Activated naive CD8-positive, alpha-beta T cell treated with anti-CD3 and anti-CD28 coated beads, Interleukin-2, amount 50 U/mL, for 24 hours (primary cell): ENCODE measurements at regions not wholly inside any gene's neighbourhood (a gene's known extent, or its start where the extent isn't known, plus 50 kb on each side); places are given as distances from the start of the nearest gene placed in this dataset.
A peak's percentile ranks its signal among the peaks of the same experiment; 100 is the strongest.

Experiments used
- ATAC-seq: fragments of 150-1000 bp; cut with Tn5 transposase; one replicate; pipeline ENCODE4 v1.10.0; 2021
- DNase-seq: peaks from one replicate; pipeline ENCODE4 v3.0.0; 2021
- H3K27ac Mint-ChIP-seq: one replicate; pipeline ENCODE4 v1.8.0; 2021; ENCODE audit warnings: mild to moderate bottlenecking, mixed read lengths
- H3K27me3 Mint-ChIP-seq: one replicate; pipeline ENCODE4 v1.8.0; 2021; ENCODE audit warnings: mixed read lengths
- H3K36me3 Mint-ChIP-seq: one replicate; pipeline ENCODE4 v1.8.0; 2021; ENCODE audit warnings: low read depth, mixed read lengths
- H3K4me1 Mint-ChIP-seq: one replicate; pipeline ENCODE4 v1.8.0; 2021; ENCODE audit warnings: mixed read lengths
- H3K4me3 Mint-ChIP-seq: one replicate; pipeline ENCODE4 v1.8.0; 2021; ENCODE audit warnings: mild to moderate bottlenecking, moderate library complexity, mixed read lengths
- H3K9me3 Mint-ChIP-seq: one replicate; pipeline ENCODE4 v1.8.0; 2021; ENCODE audit warnings: mixed read lengths

DNA sequence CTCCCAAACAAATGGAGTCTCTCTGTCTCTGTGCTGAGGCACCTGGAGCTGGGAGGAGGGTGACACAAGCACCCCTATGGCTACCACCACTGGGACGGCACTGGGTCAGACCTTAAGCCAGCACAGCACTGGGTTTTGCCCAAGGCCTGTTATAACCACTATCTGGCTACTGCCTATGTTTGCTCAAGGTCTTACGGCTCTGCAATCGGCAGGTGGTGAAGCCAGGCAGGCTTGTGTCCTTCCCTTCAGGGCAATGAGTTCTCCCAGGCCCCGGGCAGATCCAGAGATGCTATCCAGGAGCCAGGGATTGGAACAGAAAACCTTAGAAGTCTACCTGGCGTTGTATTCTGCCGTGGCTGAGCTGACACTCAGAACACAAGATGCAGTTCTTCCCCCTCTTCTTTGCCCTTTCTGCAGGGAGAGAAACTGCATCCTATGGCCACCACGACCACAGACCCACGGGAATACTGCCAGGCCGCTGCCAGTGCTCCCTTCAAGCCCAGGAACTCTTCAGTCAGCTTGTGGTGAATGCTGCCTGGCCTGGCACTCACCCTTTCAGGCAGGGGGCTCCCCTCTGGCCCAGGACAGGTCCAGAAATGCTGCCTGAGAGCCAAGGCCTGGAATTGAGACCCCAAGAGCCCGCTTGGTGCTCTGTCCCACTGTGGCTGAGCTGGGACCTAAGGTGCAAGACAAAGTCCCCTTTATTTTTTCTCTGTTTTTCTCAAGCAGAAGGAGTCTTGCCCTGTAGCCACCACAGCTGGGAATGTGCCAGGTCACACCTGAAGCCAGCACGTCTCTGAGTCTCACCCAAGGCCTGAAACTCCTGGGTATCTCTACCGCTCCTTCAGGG lies 67.0 kb upstream of the FRMD1 start:
- Mint-ChIP-seq H3K27me3 (peaks cover 24% of the 10 kb centered on the region), H3K36me3 (no peaks in the 10 kb centered on the region), H3K4me3 (no peak overlapping the region), H3K4me1 (no peaks in the 10 kb centered on the region), H3K9me3 (no peaks in the 10 kb centered on the region), H3K27ac (no peak overlapping the region)
- ATAC-seq (no peak), DNase-seq (no peak)

DNA sequence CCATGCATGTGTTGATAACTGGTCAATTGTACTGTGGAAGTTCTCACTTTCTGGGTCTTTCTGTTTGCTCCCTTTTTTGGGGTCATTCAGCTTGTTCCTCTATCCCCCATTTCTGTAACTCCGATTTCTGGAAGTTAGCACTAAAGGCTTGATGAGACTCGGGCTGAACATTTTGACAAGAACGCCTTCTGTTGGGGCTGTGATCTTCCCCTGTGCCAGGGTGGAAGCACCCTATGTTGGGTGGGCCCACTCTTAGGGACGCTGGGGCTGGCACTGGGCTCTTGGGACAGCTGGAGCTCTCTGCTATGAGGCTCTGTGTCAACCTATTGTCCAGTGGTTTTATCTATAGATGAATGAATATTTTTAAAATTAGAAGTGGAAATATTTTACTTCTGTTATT lies 60.1 kb upstream of the FRMD1 start:
- DNase-seq (no peak), ATAC-seq (no peak)
- Mint-ChIP-seq H3K4me1 (no peaks in the 10 kb centered on the region), H3K27me3 (peaks cover 9% of the 10 kb centered on the region), H3K36me3 (no peaks in the 10 kb centered on the region), H3K4me3 (no peak overlapping the region), H3K9me3 (no peaks in the 10 kb centered on the region), H3K27ac (peak overlapping the region; percentile 13)

DNA sequence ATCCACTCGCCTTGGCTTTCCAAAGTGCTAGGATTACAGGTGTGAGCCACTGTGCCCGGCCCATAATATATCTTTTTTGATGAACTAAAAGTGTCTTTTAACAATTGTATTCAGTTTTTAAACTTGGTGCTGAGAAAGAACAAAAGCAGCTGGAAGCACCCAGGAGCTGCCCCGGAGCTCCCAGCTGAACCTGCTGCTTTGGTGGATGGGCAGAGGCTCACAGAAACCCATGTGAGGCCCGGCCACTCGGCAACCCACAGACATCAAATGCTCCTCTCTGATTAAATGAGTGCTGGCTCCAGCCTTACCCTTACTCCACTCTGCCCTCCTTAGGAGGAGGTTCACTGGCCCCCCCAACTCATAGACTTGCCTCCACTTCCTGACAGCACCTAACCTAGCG lies 59.4 kb upstream of the FRMD1 start:
- no peaks in the 10 kb centered on the region for H3K9me3 Mint-ChIP-seq
- no peaks in the 10 kb centered on the region for H3K4me1 Mint-ChIP-seq
- DNase-seq (no peak), ATAC-seq (no peak)
- peaks cover 6% of the 10 kb centered on the region for H3K27me3 Mint-ChIP-seq
- H3K36me3 Mint-ChIP-seq: no peaks in the 10 kb centered on the region
- H3K4me3 Mint-ChIP-seq: no peak overlapping the region
- H3K27ac Mint-ChIP-seq: no peak overlapping the region

DNA sequence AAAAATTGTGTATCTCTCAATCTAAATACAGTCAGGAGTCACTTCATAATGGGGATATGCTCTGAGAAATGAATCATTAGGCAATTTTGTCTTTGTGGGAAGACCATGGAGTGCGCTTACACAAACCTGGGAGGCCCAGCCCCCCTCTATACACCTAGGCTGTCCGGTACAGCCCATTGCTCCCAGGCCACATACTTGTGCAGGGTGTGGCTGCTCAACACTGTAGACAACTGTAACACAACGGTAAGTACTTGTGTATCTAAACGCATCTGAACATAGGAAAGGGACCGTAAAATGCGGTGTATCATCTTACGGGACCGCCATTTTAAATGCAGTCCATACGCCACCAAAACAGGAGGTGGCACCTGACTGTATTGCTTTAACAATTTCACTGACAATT lies 58.0 kb upstream of the FRMD1 start:
- DNase-seq: no peak
- Mint-ChIP-seq H3K27me3 (peaks cover 2% of the 10 kb centered on the region), H3K4me1 (no peaks in the 10 kb centered on the region), H3K4me3 (no peak overlapping the region), H3K9me3 (no peaks in the 10 kb centered on the region), H3K27ac (no peak overlapping the region), H3K36me3 (no peaks in the 10 kb centered on the region)
- ATAC-seq: no peak

DNA sequence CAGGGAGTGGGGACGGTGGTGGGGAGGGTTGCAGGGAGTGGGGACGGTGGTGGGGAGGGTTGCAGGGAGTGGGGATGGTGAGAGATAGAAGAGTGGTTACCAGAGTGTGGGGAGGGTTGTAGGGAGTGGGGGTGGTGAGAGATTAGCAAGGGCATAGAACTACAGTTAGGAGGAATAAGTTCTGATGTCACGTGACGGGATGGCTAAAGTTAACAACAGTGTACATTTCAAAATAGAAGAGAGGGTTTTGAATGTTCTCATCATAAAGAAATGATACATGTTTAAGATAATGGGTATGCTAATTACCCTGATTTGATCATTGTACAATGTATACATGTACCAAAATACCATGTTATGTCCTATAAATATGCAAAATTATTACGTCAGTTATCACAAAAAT lies 57.6 kb upstream of the FRMD1 start:
- Mint-ChIP-seq H3K27me3 (peaks cover 6% of the 10 kb centered on the region), H3K36me3 (no peaks in the 10 kb centered on the region), H3K4me1 (no peaks in the 10 kb centered on the region), H3K27ac (no peak overlapping the region), H3K9me3 (no peaks in the 10 kb centered on the region), H3K4me3 (no peak overlapping the region)
- DNase-seq: no peak
- ATAC-seq: no peak

DNA sequence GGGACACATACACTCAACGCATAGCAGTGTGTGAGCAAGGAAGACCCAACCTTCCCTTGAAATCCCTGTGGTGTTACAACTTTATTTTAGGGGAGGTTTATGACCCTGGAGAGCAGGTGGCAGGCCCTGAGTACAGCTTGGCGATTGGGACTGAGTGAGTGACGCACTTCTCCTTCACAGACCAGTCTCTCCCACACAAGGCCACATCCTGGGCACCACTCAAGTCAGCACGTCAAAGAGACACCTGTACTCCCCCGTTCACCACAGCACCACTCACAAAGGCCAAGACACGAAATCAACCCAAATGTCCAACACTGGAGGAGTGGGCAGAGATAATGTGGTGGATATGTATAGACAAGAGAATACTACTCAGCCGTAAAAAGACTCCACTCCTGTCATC lies 57.0 kb upstream of the FRMD1 start:
- Mint-ChIP-seq H3K36me3 (no peaks in the 10 kb centered on the region), H3K27ac (no peak overlapping the region), H3K4me3 (no peak overlapping the region), H3K27me3 (peaks cover 10% of the 10 kb centered on the region), H3K9me3 (no peaks in the 10 kb centered on the region), H3K4me1 (no peaks in the 10 kb centered on the region)
- ATAC-seq: no peak
- no peak for DNase-seq

DNA sequence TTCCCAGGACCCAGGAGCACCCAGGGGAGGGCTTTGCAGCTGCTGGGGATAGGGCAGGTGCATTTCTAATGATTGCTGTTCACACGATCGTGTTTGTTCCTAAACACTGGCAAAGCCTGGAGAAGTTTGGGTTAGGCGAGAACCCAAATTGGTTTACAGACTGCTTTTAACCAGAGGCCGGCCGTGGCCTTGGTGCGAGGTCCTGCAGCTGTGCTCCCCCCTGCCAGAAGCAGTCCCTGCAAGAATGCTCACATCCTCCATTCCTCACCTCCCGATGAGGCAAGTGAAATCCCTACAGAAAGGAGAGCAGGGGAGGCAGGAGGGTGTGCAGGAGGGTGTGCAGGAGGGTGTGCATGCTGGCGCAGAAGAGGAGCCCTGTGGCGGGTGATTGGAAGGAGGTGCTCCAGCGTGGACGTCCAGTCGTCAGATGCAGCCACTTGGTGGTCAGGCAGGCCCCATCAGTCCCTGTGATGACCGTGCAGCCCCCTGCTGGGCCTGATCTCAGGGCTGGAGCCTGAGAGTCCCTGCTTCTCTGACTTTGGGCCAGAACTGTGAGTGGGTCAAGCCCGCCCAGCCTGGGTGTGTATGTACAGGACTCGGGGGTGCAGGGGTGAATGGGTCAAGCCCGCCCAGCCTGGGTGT lies 55.7 kb upstream of the FRMD1 start:
- Mint-ChIP-seq H3K9me3 (no peaks in the 10 kb centered on the region), H3K4me3 (no peak overlapping the region), H3K27me3 (peaks cover 10% of the 10 kb centered on the region), H3K36me3 (no peaks in the 10 kb centered on the region), H3K27ac (no peak overlapping the region), H3K4me1 (no peaks in the 10 kb centered on the region)
- no peak for DNase-seq
- ATAC-seq: no peak

DNA sequence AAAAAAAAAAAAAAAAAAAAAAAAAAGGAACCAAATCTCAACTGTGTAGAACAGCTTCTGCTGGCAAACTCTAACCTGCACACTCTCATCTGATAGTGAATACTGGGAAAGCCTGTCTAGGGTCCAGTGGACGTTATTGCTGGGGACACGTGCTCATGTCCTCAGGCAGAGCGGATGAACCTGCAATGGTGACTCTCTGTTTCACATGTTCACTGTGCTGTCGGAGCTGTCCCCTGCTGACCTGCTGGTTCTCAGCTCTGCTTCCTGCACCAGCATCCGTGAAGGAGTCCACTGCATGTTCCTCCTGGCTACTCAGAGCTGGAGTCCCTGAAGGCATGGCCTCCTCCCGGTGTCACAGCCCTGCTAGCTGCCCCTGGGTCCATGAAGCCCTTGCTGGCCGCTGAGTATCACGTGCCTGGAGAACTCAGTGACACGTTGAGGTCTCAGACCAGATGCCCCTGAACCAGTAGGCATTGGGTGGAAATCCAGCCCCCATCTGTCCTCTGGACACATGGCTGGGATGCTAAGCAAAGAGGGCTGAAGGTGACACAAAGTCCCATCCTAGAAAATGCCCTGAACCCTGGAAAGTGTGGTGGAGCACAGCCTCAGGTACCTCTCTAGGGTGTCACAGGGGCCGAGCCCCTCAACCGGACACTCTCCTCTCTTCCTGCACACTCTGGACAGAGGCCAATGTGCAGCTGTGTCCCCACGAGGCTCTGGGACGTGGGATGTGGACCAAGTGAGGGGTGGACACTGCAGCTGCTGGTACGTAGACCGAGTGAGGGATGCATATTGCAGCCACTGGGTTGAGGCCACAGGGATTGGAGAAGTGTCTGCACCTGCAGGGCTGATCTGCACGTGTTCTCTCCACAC lies 54.9 kb upstream of the FRMD1 start:
- Mint-ChIP-seq H3K36me3 (no peaks in the 10 kb centered on the region), H3K4me1 (no peaks in the 10 kb centered on the region), H3K4me3 (no peak overlapping the region), H3K27ac (no peak overlapping the region), H3K9me3 (no peaks in the 10 kb centered on the region), H3K27me3 (peaks cover 10% of the 10 kb centered on the region)
- no peak for DNase-seq
- no peak for ATAC-seq

DNA sequence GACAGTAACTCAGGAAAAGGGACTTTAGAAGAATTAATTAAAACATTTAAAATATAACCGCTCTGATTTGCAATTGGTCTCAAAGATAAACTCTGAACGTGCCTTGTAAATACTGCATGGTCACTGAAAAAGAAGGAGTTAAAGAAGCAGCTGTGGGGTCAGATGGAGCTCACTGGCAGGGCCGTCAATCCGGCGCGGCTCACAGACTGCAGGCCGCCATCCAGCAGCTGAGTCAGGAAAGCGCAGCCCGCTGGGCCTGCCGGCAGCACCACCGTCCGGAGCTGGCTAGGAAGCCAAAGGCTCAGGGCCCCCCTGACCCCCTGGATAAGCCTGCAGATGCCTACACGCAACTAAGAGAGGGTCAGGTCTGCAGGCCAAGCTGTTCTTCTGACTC lies 54.2 kb upstream of the FRMD1 start:
- no peak for ATAC-seq
- H3K27ac Mint-ChIP-seq: no peak overlapping the region

DNA sequence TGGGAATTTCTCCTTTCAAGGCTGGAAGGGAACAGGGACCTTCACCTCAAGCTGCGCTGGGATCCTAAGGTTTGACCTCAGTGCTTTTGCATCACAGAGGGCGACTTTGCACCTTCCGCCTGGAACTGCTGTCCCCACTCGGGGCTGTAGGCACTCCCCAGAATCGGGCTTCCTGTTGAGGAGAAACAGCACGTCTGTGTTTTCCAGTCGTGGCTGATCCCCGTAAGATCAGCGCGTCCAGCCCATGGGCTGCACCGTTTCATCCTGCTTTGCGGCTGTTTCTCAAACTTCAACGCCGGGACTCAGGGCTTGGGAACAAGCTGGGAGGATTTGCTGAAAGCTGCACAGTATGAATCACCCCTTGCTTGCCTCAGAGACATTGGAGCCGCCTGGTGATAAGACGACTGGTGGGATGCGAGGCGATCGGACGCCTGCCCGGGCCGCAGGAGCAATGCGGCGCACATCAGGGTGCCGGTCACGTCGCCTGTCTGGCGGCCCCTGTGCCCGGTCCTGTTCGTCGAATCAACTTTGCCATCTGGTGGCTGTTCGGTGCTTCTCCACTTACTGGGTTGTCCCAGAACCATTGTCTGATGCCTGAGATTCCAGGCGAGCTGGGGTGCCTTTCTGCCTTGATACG lies 53.6 kb upstream of the FRMD1 start:
- Mint-ChIP-seq H3K4me1 (no peaks in the 10 kb centered on the region), H3K4me3 (no peak overlapping the region), H3K9me3 (no peaks in the 10 kb centered on the region), H3K27me3 (peaks cover 10% of the 10 kb centered on the region), H3K36me3 (no peaks in the 10 kb centered on the region), H3K27ac (no peak overlapping the region)
- DNase-seq (no peak), ATAC-seq (no peak)

More for the DNA sequence above, 54.2 kb upstream of the FRMD1 start:
- no peak for DNase-seq
- no peaks in the 10 kb centered on the region for H3K4me1 Mint-ChIP-seq
- no peak overlapping the region for H3K4me3 Mint-ChIP-seq
- no peaks in the 10 kb centered on the region for H3K36me3 Mint-ChIP-seq
- H3K9me3 Mint-ChIP-seq: no peaks in the 10 kb centered on the region
- H3K27me3 Mint-ChIP-seq: peaks cover 10% of the 10 kb centered on the region

DNA sequence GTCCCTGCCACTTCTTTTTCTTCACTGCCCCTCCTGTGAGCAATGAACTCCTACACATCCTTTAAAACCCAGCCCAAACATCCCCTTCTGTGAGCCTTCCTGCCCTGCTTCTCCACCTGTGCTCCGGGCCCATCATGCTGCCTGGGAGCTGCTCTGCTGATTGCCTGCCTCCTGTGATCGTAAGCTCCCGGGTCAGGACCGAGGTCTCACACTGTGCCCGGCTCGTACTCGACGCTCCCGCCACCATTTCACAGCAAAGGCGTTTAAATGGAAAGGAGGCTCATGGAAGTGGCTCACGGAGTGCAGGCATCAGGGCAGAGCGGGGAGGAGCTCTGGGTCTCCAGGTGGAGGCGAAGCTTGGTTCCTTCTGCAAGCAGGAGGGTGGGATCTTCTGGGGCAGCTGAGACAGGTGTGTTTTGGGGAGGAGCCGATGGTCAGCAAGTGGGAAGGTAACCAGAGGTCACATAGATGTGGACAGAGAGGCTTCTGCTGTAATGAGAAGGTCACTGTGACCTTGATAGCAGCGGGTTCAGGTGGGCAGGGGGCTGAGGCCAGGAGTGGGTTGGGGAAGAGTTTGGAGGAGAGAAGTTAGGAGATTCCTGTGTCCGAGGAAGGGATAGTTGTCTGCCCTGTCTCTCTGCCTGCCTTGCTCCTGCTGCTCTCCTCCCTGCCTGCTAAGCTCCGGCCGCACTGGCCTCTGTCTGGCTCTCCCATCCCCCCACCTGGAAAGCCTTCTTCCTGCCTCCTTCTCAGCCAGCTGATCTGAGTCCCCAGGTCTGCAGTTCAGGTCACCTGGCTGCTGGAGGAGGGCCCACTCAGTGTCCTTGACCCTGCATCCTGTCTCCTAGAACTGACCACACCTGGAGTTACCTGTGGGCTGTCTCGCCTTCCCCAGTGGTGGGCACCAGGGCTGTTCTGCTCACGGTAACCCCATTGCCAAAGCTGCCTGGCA lies 52.7 kb upstream of the FRMD1 start:
- no peaks in the 10 kb centered on the region for H3K4me1 Mint-ChIP-seq
- no peaks in the 10 kb centered on the region for H3K36me3 Mint-ChIP-seq
- H3K4me3 Mint-ChIP-seq: no peak overlapping the region
- ATAC-seq: no peak
- no peak overlapping the region for H3K27ac Mint-ChIP-seq
- no peaks in the 10 kb centered on the region for H3K9me3 Mint-ChIP-seq
- peaks cover 10% of the 10 kb centered on the region for H3K27me3 Mint-ChIP-seq
- DNase-seq: no peak

DNA sequence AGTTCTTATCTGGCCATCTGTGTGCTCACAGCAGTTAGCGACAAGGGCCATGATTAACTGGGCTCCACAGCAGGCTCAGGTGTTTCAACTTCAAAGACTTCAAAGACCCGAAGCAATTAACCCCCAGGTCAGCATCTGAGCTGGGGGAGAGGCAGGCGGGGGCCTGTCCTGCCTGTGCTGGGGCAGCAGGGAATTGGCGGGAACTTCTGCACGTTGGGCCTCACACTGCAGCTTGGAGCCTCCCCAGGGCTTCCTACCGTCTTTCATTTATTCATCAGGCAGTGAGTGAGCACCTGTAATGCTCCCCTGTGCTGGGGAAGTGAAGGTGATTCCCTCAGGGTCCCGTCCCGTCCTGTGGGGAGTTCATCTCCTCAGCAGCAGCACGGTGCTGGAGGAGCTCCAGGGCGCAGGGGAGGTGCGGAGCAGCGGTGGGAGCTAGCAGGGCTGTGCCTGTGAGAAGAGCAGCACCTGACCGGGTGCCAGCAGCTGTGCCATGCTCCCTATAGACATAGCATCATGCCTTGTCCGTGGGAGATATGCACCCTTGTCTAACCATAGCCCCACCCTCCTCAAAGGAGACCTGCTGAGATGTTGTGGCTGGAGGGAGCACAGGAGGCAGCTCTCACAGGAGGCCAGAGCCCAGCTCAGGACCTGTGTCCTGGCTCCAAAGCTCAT lies 51.8 kb upstream of the FRMD1 start:
- H3K4me3 Mint-ChIP-seq: no peak overlapping the region
- no peaks in the 10 kb centered on the region for H3K36me3 Mint-ChIP-seq
- H3K27ac Mint-ChIP-seq: no peak overlapping the region
- ATAC-seq (no peak), DNase-seq (no peak)
- peaks cover 10% of the 10 kb centered on the region for H3K27me3 Mint-ChIP-seq
- H3K9me3 Mint-ChIP-seq: no peaks in the 10 kb centered on the region
- H3K4me1 Mint-ChIP-seq: no peaks in the 10 kb centered on the region

DNA sequence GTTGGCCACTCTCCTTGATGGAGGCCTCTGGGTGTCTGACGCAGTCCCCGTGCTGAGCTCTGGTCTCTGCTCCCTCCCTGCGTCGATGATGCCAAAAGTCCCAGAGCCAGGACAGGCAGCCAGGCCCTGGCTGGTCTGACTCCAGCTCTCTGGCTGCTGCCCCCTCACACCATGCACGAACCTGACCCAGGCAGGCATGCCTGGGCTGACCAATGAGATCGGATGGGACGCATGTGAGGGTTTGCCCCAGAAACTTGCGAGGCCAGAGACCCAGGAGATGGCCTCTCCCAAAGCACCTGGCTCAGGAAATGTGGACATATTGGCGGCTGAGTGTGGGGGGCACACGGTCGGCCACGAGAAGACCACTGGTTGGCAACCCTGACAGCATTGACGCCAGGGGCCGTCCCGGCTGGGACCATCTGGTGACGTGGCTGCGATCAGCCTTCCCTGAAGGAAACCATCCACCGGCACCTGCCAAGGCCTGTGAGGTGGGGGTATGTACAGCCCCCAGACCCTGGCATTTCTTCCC lies 51.2 kb upstream of the FRMD1 start:
- no peak for ATAC-seq
- Mint-ChIP-seq H3K9me3 (no peaks in the 10 kb centered on the region), H3K4me3 (no peak overlapping the region), H3K36me3 (no peaks in the 10 kb centered on the region), H3K27ac (no peak overlapping the region), H3K4me1 (no peaks in the 10 kb centered on the region), H3K27me3 (peaks cover 10% of the 10 kb centered on the region)
- no peak for DNase-seq
